ENCODE measurements at regions not wholly inside any gene's neighbourhood (a gene's known extent, or its start where the extent isn't known, plus 50 kb on each side); places are given as distances from the start of the nearest gene placed in this dataset.

DNA sequence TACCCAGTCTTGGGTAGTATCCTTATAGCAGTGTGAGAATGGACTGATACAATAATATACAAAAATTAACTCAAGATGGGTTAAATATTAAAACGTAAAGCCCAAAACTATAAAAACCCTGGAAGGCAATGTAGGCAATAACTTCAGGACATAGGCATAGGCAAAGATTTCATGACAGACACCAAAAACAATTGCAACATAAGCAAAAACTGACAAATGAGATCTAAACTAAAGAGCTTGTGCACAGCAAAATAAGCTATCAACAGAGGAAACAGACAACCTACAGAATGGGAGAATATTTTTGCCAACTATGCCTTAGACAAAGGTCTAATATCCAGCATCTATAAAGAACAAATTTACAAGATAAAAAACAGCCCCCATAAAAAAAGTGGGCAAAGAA lies 204.8 kb upstream of the CCDC54 start (continued):
- TF ChIP-seq, protein P1, sequence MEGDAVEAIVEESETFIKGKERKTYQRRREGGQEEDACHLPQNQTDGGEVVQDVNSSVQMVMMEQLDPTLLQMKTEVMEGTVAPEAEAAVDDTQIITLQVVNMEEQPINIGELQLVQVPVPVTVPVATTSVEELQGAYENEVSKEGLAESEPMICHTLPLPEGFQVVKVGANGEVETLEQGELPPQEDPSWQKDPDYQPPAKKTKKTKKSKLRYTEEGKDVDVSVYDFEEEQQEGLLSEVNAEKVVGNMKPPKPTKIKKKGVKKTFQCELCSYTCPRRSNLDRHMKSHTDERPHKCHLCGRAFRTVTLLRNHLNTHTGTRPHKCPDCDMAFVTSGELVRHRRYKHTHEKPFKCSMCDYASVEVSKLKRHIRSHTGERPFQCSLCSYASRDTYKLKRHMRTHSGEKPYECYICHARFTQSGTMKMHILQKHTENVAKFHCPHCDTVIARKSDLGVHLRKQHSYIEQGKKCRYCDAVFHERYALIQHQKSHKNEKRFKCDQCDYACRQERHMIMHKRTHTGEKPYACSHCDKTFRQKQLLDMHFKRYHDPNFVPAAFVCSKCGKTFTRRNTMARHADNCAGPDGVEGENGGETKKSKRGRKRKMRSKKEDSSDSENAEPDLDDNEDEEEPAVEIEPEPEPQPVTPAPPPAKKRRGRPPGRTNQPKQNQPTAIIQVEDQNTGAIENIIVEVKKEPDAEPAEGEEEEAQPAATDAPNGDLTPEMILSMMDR (IDR thresholded peaks at IDR 0.05; ENCODE audit: low read depth, low read length, missing input control) = no peak
- no peak for TF ChIP-seq YY1 (IDR thresholded peaks at IDR 0.05)
- TF ChIP-seq, protein P2, sequence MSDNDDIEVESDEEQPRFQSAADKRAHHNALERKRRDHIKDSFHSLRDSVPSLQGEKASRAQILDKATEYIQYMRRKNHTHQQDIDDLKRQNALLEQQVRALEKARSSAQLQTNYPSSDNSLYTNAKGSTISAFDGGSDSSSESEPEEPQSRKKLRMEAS (IDR thresholded peaks at IDR 0.05) = no peak
- TF ChIP-seq, protein P3, sequence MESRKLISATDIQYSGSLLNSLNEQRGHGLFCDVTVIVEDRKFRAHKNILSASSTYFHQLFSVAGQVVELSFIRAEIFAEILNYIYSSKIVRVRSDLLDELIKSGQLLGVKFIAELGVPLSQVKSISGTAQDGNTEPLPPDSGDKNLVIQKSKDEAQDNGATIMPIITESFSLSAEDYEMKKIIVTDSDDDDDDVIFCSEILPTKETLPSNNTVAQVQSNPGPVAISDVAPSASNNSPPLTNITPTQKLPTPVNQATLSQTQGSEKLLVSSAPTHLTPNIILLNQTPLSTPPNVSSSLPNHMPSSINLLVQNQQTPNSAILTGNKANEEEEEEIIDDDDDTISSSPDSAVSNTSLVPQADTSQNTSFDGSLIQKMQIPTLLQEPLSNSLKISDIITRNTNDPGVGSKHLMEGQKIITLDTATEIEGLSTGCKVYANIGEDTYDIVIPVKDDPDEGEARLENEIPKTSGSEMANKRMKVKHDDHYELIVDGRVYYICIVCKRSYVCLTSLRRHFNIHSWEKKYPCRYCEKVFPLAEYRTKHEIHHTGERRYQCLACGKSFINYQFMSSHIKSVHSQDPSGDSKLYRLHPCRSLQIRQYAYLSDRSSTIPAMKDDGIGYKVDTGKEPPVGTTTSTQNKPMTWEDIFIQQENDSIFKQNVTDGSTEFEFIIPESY (IDR thresholded peaks at IDR 0.05) = no peak
- TF ChIP-seq HNF4G (IDR thresholded peaks at IDR 0.05) = no peak
- no peak for TF ChIP-seq NR2F2 (IDR thresholded peaks at IDR 0.05)

DNA sequence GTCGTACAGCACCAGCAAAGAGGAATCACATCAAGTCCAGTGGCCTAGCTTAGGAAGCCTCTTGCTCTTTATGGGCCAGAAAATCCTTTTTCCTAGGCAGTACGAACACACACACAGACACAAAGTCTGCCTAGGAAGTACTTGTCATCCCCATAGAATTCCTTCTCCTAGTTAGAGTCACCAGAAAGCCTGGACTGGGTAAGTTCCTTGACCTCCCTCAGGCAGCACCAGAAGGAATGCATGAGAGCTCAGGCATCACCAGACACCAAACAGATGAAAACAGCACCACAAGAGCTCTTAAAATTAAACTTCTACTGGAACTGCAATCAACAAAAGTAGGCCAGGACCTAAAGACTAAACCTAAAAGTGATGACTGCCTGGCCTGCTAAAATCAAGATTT lies 192.9 kb upstream of the CCDC54 start:
- no peak for TF ChIP-seq GABPA (IDR thresholded peaks at IDR 0.05 in 1 of 2, conservative IDR thresholded peaks at IDR 0.05 in 1 of 2)
- TF ChIP-seq, protein P1 (IDR thresholded peaks at IDR 0.05; ENCODE audit: low read depth, low read length, missing input control) = no peak
- TF ChIP-seq RXRA (IDR thresholded peaks at IDR 0.05) = peak; percentile 18 to 21
- TF ChIP-seq, protein P4, sequence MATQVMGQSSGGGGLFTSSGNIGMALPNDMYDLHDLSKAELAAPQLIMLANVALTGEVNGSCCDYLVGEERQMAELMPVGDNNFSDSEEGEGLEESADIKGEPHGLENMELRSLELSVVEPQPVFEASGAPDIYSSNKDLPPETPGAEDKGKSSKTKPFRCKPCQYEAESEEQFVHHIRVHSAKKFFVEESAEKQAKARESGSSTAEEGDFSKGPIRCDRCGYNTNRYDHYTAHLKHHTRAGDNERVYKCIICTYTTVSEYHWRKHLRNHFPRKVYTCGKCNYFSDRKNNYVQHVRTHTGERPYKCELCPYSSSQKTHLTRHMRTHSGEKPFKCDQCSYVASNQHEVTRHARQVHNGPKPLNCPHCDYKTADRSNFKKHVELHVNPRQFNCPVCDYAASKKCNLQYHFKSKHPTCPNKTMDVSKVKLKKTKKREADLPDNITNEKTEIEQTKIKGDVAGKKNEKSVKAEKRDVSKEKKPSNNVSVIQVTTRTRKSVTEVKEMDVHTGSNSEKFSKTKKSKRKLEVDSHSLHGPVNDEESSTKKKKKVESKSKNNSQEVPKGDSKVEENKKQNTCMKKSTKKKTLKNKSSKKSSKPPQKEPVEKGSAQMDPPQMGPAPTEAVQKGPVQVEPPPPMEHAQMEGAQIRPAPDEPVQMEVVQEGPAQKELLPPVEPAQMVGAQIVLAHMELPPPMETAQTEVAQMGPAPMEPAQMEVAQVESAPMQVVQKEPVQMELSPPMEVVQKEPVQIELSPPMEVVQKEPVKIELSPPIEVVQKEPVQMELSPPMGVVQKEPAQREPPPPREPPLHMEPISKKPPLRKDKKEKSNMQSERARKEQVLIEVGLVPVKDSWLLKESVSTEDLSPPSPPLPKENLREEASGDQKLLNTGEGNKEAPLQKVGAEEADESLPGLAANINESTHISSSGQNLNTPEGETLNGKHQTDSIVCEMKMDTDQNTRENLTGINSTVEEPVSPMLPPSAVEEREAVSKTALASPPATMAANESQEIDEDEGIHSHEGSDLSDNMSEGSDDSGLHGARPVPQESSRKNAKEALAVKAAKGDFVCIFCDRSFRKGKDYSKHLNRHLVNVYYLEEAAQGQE (IDR thresholded peaks at IDR 0.05) = no peak
- Histone ChIP-seq H3K27me3 (ENCODE audit: control insufficient read depth in 4 of 4, insufficient read depth in 4 of 4, low read length in 3 of 4) (no peaks in the 10 kb centered on the region), H3K4me1 (ENCODE audit: control insufficient read depth in 4 of 4, insufficient read depth in 4 of 4, low read length in 3 of 4) (no peaks in the 10 kb centered on the region), H3K9ac (ENCODE audit: low read depth in 1 of 2, low read length in 2 of 2) (no peak overlapping the region), H3K36me3 (ENCODE audit: control insufficient read depth in 4 of 4, insufficient read depth in 3 of 4, low read depth in 1 of 4, low read length in 3 of 4) (no peaks in the 10 kb centered on the region), H3K27ac (ENCODE audit: low read depth in 1 of 2, low read length in 2 of 2) (no peak overlapping the region), H3K4me3 (ENCODE audit: low read depth in 1 of 3, low read length in 3 of 3) (no peak overlapping the region), H3K9me3 (ENCODE audit: control insufficient read depth in 4 of 4, low read length in 3 of 4) (no peaks in the 10 kb centered on the region)
- DNase-seq (ENCODE audit: low spot score) = no peak
- 82% methylated on average over 2 of the region's 2 CpGs for WGBS

DNA sequence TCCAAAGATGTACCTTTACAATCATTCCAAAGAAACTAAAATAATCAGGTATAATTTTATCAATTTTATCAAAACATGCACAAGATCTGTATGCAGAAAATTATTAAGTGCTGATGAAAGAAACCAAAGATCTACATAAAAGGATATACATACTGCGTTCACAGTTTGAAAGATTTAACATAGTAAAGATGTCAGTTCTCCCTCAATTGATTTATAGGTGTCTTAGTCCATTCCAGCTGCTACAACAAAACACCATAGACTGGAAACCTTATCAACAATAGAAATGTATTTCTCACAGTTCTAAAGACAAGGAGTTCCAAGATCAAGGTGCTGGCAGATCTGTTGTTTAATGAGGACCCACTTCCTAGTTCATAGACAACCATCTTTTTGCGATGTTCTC lies 189.0 kb upstream of the CCDC54 start:
- H3K36me3 ChIP-seq (ENCODE audit: control insufficient read depth in 4 of 4, insufficient read depth in 3 of 4, low read depth in 1 of 4, low read length in 3 of 4) = no peaks in the 10 kb centered on the region
- WGBS = 74% methylated on average over 2 of the region's 2 CpGs
- no peak overlapping the region for H3K9ac ChIP-seq (ENCODE audit: low read depth in 1 of 2, low read length in 2 of 2)
- TF ChIP-seq SP1 (IDR thresholded peaks at IDR 0.05) = no peak
- no peak for TF ChIP-seq TAF1 (conservative IDR thresholded peaks at IDR 0.05)
- TF ChIP-seq JUND (IDR thresholded peaks at IDR 0.05) = no peak
- TF ChIP-seq, protein P2 (IDR thresholded peaks at IDR 0.05) = no peak
- no peak for TF ChIP-seq NR2F2 (IDR thresholded peaks at IDR 0.05)
- no peak for TF ChIP-seq RAD21 (IDR thresholded peaks at IDR 0.05)
- no peak for TF ChIP-seq FOXA1 (IDR thresholded peaks at IDR 0.05)
- TF ChIP-seq YY1 (IDR thresholded peaks at IDR 0.05) = no peak
- TF ChIP-seq GABPA (IDR thresholded peaks at IDR 0.05 in 1 of 2, conservative IDR thresholded peaks at IDR 0.05 in 1 of 2) = no peak
- DNase-seq (ENCODE audit: low spot score) = no peak
- no peaks in the 10 kb centered on the region for H3K27me3 ChIP-seq (ENCODE audit: control insufficient read depth in 4 of 4, insufficient read depth in 4 of 4, low read length in 3 of 4)
- no peaks in the 10 kb centered on the region for H3K4me1 ChIP-seq (ENCODE audit: control insufficient read depth in 4 of 4, insufficient read depth in 4 of 4, low read length in 3 of 4)
- H3K4me3 ChIP-seq (ENCODE audit: low read depth in 1 of 3, low read length in 3 of 3) = no peak overlapping the region
- no peak overlapping the region for H3K27ac ChIP-seq (ENCODE audit: low read depth in 1 of 2, low read length in 2 of 2)
- no peaks in the 10 kb centered on the region for H3K9me3 ChIP-seq (ENCODE audit: control insufficient read depth in 4 of 4, low read length in 3 of 4)

All from liver (tissue), 8 donors.